GM23338 (cell line): ENCODE measurements at regions not wholly inside any gene's neighbourhood (a gene's known extent, or its start where the extent isn't known, plus 50 kb on each side); places are given as distances from the start of the nearest gene placed in this dataset.

Experiments
- CREB1 ChIP-seq: fragments of 250-450 bp; sonication (Bioruptor Pico); IDR thresholded peaks from 2 replicates; pipeline ENCODE4 v1.5.0; 2020; ENCODE audit warnings: low read depth, mild to moderate bottlenecking, moderate library complexity
- CTCF ChIP-seq, 2 experiments: fragments of 200-600 bp in 1 of 2; sonication (generic) in 1 of 2; conservative IDR thresholded peaks; 2 replicates each; pipeline versions ENCODE4 v1.5.1 to v1.6.1; 2016 to 2017; ENCODE audit warnings: antibody characterized with exemption in 2 of 2, low read depth in 2 of 2, mild to moderate bottlenecking in 2 of 2, moderate library complexity in 1 of 2
- EZH2phosphoT487 ChIP-seq: fragments of 200-600 bp; sonication (generic); IDR thresholded peaks from one replicate; pipeline ENCODE4 v1.8.1; 2018; ENCODE audit warnings: antibody characterized with exemption; ENCODE audit not compliant: unreplicated experiment
- POLR2AphosphoS5 ChIP-seq: IDR thresholded peaks from 2 replicates; pipeline ENCODE4 v1.6.1; 2016; ENCODE audit warnings: antibody characterized with exemption, low read depth

- no peak for TF ChIP-seq CREB1
- peak in 1 of 2 experiments; percentile 45; a peak in 2 of 4 replicates for TF ChIP-seq CTCF (conservative IDR thresholded peaks at IDR 0.05; ENCODE audit: low read depth in 2 of 2)
- TF ChIP-seq EZH2phosphoT487 = no peak
- no peak for TF ChIP-seq POLR2AphosphoS5
These were observed 112.0 kb upstream of the IL12B start for GRCh38 chr5:159442206-159442850.
